Choroid plexus epithelial cell (primary cell): ENCODE measurements at regions not wholly inside any gene's neighbourhood (a gene's known extent, or its start where the extent isn't known, plus 50 kb on each side); places are given as distances from the start of the nearest gene placed in this dataset.

Experiments
- DNase-seq: peaks from one replicate; pipeline ENCODE4 v3.0.0-alpha.2; 2010; ENCODE audit warnings: low read depth
- H3K4me3 ChIP-seq: 2 replicates; pipeline ENCODE4 v1.5.1; 2011; ENCODE audit warnings: low read depth, mild to moderate bottlenecking, control low read depth, low read length, moderate library complexity
- TF ChIP-seq, protein P1 (sequence below): conservative IDR thresholded peaks from 2 replicates; pipeline ENCODE4 v1.5.1; 2011; ENCODE audit warnings: low read depth, mild to moderate bottlenecking, control low read depth, inconsistent platforms, low read length, moderate library complexity

- TF ChIP-seq, protein P1, sequence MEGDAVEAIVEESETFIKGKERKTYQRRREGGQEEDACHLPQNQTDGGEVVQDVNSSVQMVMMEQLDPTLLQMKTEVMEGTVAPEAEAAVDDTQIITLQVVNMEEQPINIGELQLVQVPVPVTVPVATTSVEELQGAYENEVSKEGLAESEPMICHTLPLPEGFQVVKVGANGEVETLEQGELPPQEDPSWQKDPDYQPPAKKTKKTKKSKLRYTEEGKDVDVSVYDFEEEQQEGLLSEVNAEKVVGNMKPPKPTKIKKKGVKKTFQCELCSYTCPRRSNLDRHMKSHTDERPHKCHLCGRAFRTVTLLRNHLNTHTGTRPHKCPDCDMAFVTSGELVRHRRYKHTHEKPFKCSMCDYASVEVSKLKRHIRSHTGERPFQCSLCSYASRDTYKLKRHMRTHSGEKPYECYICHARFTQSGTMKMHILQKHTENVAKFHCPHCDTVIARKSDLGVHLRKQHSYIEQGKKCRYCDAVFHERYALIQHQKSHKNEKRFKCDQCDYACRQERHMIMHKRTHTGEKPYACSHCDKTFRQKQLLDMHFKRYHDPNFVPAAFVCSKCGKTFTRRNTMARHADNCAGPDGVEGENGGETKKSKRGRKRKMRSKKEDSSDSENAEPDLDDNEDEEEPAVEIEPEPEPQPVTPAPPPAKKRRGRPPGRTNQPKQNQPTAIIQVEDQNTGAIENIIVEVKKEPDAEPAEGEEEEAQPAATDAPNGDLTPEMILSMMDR = no peak
- DNase-seq = no peak
- no peak overlapping the region for H3K4me3 ChIP-seq
Measured at GRCh38 chr3:24956613-24957012, 462.0 kb upstream of the THRB start.

- DNase-seq = no peak
- TF ChIP-seq, protein P1 = no peak
- no peak overlapping the region for H3K4me3 ChIP-seq
Measured at GRCh38 chr3:24958271-24958670, 463.6 kb upstream of the THRB start.

DNA sequence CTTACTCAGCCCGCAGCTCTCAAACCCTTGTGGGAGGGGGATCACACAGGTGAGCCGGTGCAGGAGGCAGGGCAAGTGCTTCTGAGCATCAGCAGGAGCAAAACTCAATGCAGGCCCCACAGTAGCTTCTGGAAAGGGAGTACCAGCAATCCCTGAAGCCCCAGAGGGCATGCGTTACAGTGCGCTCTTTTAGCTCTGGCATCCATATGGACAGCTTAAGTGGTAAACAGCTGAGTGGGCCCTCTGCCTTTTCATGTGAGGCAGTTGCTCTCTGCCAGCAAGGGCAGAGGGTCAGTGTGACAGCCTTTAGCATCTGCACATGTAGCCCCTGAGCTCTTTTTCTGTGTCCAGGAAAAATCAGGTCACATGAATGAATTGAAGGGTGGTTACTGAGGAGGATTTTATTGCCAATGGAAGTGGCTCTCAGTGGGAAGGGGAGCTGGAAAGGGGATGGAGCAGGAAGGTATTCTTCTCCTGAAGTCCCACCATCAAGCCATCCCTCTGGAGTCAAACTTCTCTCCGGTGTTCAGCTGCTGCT, 464.3 kb upstream of the THRB start:
- TF ChIP-seq, protein P1 = no peak
- no peak overlapping the region for H3K4me3 ChIP-seq
- no peak for DNase-seq

DNA sequence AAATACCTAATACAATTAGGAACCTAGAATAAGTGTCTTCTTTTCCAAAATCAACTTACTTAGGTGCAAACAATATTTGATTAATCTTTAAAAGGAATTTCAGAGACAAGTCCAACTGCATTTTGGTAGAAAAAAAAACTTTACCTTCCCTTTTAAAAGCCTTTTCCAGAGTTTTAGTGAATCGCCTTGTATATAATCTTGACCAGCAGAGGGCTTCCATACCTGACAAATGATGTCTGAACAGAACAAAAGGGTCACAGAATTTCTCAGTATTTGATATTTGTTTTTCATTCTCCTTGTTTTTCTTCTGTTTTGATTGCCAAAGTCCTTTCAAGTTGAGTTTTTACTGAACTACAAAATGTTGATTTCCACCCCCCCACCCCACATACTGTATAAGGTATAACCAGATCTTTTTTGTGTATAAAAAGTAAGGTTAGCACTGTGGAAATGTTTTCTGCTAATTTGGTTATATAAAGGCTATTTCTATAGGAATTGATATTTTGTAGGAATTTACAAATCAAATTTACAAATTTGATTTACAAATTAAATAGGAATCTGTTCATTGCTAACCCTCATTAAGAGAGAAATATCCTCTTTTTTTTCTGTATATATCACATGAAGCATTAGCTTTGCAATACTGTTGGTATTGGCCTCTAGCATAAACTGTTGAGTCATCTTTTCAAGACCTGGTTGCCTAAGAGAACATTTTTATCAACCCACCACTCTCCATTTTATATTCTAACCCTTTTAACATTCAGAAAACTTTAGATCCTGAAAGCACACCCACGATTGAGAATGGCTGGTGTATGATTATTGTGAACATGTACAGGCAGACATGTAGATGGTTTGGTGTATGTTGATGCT, 464.1 kb upstream of the RARB start:
- no peak overlapping the region for H3K4me3 ChIP-seq
- DNase-seq = peak; percentile 77
- TF ChIP-seq, protein P1 = peak; percentile 64

DNA sequence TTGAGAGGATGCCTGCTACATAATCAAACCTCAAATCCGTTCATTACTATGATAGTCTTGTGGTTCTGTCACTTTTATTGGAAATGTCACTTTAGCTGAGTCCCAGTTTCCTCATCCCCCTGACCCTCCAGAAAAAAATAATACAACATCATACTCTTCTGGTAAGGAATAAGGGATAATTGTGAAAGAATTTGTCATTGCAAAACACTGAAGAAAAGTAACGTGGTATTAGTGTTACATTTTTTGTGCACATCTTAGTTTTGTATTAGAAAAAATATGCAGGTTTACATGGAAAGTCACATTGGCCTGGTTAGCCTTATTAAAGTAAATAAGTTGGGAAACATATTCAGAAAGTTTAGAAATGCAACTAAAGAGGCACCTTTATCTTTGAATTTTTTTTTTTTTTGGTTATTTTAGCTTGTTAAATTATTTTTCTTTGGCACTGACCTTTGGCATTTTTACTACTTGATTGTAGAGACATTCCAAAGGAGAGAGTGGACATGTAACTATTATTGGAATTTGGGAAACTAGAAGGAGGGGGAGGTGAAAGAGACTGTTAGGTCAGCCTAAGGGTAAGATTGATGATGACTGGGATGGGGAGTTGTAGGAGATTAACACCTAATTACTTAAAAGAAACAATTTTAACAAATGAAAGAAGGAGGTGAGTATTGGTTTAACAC, 462.2 kb upstream of the RARB start:
- DNase-seq = peak; percentile 26
- H3K4me3 ChIP-seq = no peak overlapping the region
- TF ChIP-seq, protein P1 = no peak

DNA sequence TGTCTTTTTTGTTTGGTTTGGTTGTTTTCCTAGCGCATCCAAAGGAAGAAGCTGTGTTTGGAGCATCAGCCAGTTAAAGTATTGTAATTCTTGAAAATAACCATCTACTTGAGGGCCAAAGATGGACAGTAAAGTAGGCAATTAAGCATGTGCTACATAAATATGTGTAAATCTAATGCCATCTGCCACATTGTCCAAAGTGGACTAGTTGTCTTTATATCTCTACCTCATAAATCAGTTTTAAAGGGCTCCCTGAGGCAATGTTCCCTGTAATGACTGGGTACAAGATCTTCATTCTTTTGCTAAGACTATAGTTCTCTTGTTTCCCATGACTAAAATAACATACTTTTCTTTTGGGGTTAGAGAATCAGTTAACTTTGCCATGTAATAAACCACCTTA, 460.0 kb upstream of the RARB start:
- TF ChIP-seq, protein P1 = no peak
- no peak for DNase-seq
- no peak overlapping the region for H3K4me3 ChIP-seq
